Activated T-helper 2 cell treated with anti-CD3 and anti-CD28 coated beads, Interferon-gamma antibody, Interleukin-2, Interleukin-4, amounts not matched to agents 10 μg/mL and 5 μg/mL and 100 μg/mL, durations not matched to agents 14 hours and 24 hours and 36 hours (primary cell): ENCODE measurements at regions not wholly inside any gene's neighbourhood (a gene's known extent, or its start where the extent isn't known, plus 50 kb on each side); places are given as distances from the start of the nearest gene placed in this dataset.
"Not testable (repeated sequence)": the region's sequence is repeated elsewhere in the genome, so short reads cannot be mapped to it uniquely, and the experiment has no call there.

Source experiments
- DNase-seq: peaks from one replicate; pipeline ENCODE4 v3.0.0; 2021; ENCODE audit warnings: low spot score
- H3K27ac Mint-ChIP-seq: one replicate; pipeline ENCODE4 v1.8.0; 2021; ENCODE audit warnings: mixed read lengths
- H3K27me3 Mint-ChIP-seq: one replicate; pipeline ENCODE4 v1.8.0; 2021; ENCODE audit warnings: low read depth, mixed read lengths
- H3K36me3 Mint-ChIP-seq: one replicate; pipeline ENCODE4 v1.8.0; 2021; ENCODE audit warnings: low read depth, mixed read lengths
- H3K4me1 Mint-ChIP-seq: one replicate; pipeline ENCODE4 v1.8.0; 2021; ENCODE audit warnings: low read depth, mixed read lengths
- H3K4me3 Mint-ChIP-seq: one replicate; pipeline ENCODE4 v1.8.0; 2021; ENCODE audit warnings: low read depth, mild to moderate bottlenecking, moderate library complexity, mixed read lengths
- H3K9me3 Mint-ChIP-seq: one replicate; pipeline ENCODE4 v1.8.0; 2021; ENCODE audit warnings: mixed read lengths
- intact Hi-C: fragments of 100-400 bp; cut with micrococcal nuclease; formaldehyde crosslinking; loops from one replicate; pipeline ENCODE4 v1.15.1; 2023

DNA sequence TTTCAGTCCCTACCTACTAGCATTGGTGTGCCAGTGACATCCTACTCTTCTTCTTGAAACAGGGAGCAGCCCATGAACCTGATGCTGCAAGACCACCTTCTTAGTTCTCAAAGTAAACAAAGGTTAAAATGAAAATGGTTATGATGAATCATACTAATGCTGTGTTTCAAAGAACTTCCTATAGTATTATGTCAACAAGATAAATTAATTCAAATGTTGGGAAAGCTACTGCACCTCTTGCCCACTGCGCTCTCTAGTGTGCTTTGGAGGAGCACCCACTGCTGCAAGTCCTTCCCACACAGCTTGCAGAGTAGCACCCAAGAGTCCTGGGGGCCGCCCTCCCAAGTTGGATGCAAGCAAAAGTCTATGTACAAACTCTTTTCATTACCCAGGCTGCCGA is 81.1 kb downstream of the CD200R1L start:
- Mint-ChIP-seq H3K27ac (no peak overlapping the region), H3K36me3 (no peaks in the 10 kb centered on the region), H3K9me3 (no peaks in the 10 kb centered on the region), H3K4me3 (no peak overlapping the region), H3K27me3 (peaks cover 3% of the 10 kb centered on the region), H3K4me1 (peaks cover 15% of the 10 kb centered on the region)
- intact Hi-C loops = no loop called here
- DNase-seq = no peak

DNA sequence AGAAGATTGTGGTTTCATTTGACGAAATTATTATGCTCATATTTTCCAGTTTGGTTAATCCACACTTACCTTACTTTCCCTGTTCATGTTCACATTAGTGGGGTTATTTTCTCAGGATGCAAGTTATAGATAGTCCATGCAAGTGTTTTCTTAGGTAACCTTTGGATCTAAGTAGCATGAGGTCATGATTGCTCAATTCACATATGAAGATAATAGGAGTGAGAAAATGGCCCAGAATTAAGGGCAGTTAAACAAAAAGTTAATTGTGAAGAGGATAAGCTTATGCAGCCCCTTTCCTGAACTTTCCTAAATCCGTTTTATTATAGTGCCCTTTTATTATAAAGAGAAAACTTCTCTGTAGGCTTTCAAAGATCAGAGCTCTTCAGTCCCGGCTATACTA is 83.4 kb downstream of the CD200R1L start:
- H3K4me1 Mint-ChIP-seq = peaks cover 6% of the 10 kb centered on the region
- DNase-seq = no peak
- H3K9me3 Mint-ChIP-seq = no peaks in the 10 kb centered on the region
- H3K36me3 Mint-ChIP-seq = no peaks in the 10 kb centered on the region
- intact Hi-C loops = no loop called here
- no peak overlapping the region for H3K27ac Mint-ChIP-seq
- peaks cover 3% of the 10 kb centered on the region for H3K27me3 Mint-ChIP-seq
- no peak overlapping the region for H3K4me3 Mint-ChIP-seq

DNA sequence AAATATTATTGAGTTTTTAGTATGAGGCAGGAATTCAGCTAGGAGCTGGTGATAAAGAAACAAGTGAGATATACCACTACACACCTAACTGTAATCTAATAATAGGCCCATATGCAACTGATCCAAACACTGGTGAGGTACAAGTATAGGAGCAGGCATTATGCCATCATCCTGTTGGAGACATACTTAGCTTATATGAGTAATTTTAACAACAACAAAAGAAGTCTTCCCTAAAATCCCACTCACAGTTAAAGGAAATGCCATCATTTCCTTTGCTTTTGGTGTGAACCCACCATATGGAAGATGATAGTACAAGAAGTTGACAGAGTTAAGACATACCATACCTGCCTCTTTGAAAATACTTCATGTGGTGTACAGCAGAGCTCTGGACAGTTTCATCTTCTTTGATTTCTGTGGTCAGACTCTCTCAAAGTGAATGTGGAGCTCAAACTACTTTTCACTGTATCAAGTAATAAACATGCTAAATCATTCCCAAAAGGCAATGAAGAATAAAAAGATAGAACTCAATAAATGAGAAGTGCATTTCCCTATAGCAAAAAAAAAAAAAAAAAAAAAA is 85.5 kb downstream of the CD200R1L start:
- Mint-ChIP-seq H3K36me3 (peaks cover 3% of the 10 kb centered on the region), H3K9me3 (peaks cover 10% of the 10 kb centered on the region), H3K4me1 (peaks cover 4% of the 10 kb centered on the region), H3K4me3 (no peak overlapping the region), H3K27me3 (peaks cover 3% of the 10 kb centered on the region), H3K27ac (no peak overlapping the region)
- intact Hi-C loops = no loop called here
- no peak for DNase-seq

DNA sequence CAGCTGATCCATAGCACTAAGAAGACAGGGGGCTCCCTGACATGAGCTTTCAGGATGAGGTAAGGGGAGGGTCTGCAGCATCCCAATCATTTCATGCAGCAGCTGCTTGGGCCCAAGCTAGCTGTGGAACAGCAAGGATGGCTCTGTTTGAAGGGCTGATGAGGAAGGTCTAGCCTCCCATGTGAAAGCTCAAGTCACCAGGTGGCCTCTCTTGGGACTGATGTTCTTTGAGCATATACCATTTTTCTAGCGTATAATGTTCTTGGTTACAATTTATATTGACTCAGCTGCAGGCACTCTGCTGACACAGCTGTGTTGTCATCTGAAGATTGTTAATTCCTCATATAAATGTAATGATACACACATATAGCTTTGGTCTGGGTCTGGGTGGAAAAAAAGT is 87.0 kb downstream of the CD200R1L start:
- peaks cover 3% of the 10 kb centered on the region for H3K4me1 Mint-ChIP-seq
- H3K27ac Mint-ChIP-seq = no peak overlapping the region
- no peak for DNase-seq
- H3K4me3 Mint-ChIP-seq = no peak overlapping the region
- H3K36me3 Mint-ChIP-seq = peaks cover 3% of the 10 kb centered on the region
- intact Hi-C loops = no loop called here
- no peaks in the 10 kb centered on the region for H3K27me3 Mint-ChIP-seq
- H3K9me3 Mint-ChIP-seq = peaks cover 18% of the 10 kb centered on the region

GRCh38 chr3:112759210-112759609 is 87.5 kb downstream of the CD200R1L start:
- intact Hi-C loops = no loop called here
- H3K4me1 Mint-ChIP-seq = peaks cover 3% of the 10 kb centered on the region
- peaks cover 3% of the 10 kb centered on the region for H3K36me3 Mint-ChIP-seq
- peaks cover 18% of the 10 kb centered on the region for H3K9me3 Mint-ChIP-seq
- no peak overlapping the region for H3K27ac Mint-ChIP-seq
- no peaks in the 10 kb centered on the region for H3K27me3 Mint-ChIP-seq
- DNase-seq = no peak
- no peak overlapping the region for H3K4me3 Mint-ChIP-seq

DNA sequence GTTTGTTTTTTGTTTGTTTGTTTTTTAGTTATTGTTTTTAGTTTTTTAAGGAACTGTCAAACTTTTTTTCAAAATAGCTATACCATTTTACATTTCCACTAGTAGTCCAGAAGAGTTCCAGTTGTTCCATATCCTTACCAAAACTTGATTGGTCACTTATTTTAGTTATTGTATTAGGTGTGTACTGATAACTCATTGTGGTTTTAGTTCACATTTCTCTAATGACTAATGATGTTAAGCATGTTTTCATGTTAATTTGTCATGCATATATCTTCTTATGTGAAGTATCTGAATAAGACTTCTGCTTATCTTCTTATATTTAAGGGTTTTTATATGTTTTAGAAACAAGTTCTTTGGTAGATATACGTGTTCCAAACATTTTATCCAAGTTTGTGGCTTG is 89.5 kb downstream of the CD200R1L start:
- Mint-ChIP-seq H3K4me3 (no peak overlapping the region), H3K9me3 (peaks cover 18% of the 10 kb centered on the region), H3K36me3 (peaks cover 3% of the 10 kb centered on the region), H3K27me3 (no peaks in the 10 kb centered on the region), H3K27ac (no peak overlapping the region), H3K4me1 (peaks cover 3% of the 10 kb centered on the region)
- DNase-seq = no peak
- intact Hi-C loops = no loop called here

DNA sequence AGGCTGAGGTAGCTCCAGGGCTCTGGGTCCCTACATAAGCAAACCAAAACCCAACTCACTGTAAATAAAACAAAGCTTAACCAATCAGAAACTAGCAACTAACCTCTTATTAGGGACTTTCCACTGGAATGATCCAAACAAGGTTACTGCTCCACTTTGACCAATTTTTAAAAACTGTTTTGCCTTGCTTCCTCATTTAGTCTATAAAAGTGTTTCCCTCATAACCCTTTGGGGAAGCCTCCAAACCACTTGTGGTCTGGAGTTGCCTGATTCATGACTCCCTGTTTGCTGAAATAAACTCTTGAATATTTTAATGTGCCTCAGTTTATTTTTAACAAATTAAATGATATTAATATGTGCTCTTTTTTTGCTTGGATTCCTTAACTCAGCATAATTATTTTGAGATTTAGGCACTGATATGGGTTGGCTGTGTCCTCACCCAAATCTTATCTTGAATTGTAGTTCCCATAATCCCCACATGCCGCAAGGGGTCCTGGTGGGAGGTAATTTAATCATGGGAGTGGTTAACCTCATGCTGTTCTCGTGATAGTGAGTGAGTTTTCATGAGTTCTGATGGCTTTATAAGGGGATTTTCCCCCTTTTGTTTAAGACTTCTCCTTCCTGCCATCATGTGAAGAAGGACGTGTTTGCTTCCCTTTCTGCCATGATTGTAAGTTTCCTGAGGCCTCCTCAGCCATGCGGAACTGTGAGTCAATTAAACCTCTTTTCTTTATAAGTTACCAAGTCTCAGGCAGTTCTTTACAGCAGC is 90.6 kb downstream of the CD200R1L start:
- peaks cover 3% of the 10 kb centered on the region for H3K36me3 Mint-ChIP-seq
- no peaks in the 10 kb centered on the region for H3K4me1 Mint-ChIP-seq
- H3K27ac Mint-ChIP-seq = no peak overlapping the region
- H3K9me3 Mint-ChIP-seq = peaks cover 18% of the 10 kb centered on the region
- H3K27me3 Mint-ChIP-seq = no peaks in the 10 kb centered on the region
- no peak for DNase-seq
- H3K4me3 Mint-ChIP-seq = no peak overlapping the region
- intact Hi-C loops = no loop called here

- H3K27ac Mint-ChIP-seq, H3K27me3 Mint-ChIP-seq, H3K4me3 Mint-ChIP-seq, intact Hi-C loops, H3K36me3 Mint-ChIP-seq, DNase-seq, H3K4me1 Mint-ChIP-seq: not testable (repeated sequence)
- peaks cover 18% of the 10 kb centered on the region for H3K9me3 Mint-ChIP-seq
These were observed 91.6 kb downstream of the CD200R1L start for GRCh38 chr3:112755046-112755445.

DNA sequence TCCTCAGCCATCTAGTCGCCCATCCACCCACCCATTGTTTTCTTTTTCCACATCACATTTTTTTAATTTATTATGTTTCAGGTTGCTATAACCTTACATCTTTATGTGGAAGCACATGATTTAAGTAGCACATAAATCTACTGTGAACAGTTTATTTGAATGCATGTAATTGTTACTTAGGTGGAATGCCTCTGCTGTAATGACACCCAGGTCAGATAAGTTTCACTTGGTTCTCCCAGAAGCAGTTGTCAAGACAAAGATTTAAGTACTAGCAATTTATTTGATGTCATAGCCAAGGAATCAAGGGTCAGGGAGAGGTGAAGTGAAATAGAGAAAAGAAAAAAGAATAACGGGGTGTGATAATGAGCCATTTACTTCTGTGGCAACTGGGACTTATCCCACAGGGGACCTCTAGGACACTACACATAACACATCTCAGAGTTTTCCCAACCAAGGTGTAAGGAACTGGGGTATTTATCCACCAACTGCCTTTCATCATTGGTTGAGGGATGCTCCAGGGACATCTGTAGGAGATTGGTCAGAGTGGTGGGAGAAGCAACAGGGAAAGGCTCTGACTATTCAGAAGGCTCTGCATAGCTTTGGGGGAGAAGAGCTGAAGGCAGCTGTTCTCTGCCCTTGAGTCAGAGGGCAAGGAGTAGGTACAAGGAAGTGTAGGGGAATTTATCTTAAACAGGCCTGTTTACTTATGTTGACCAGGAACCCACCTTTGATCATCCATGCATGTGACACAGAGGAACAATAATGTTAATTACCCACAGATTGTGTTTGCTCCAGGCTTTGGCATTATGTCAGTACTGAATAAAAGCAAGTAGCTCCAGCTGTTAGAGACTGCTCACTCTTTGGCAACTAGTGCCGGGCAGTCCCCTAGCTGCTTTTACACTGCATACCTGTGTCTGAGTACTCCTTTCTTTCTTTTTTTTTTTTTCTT is 94.8 kb downstream of the CD200R1L start:
- Mint-ChIP-seq H3K27ac (no peak overlapping the region), H3K27me3 (no peaks in the 10 kb centered on the region), H3K4me3 (no peak overlapping the region), H3K9me3 (peaks cover 14% of the 10 kb centered on the region), H3K36me3 (no peaks in the 10 kb centered on the region), H3K4me1 (peaks cover 8% of the 10 kb centered on the region)
- intact Hi-C loops = no loop called here
- DNase-seq = no peak

DNA sequence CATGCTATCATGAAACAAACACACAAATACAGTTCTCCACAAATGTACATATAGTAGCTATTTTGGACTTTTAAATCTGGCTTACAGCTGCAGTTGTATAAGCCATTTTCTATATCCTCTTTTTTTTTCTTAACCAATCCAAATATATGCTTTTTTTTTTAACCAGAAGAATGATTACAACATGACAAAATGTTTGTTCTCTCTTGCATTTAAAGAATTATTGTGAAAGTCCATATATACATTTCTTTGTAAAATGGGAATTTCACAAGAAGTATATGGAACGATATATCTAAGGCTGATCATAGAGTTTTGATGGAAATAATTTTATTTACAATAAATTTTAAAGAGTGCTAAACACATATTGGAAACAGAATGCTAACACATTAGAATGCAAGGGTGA is 95.6 kb downstream of the CD200R1L start:
- H3K36me3 Mint-ChIP-seq = no peaks in the 10 kb centered on the region

GRCh38 chr3:112747624-112748023 is 99.0 kb downstream of the CD200R1L start:
- H3K4me3 Mint-ChIP-seq = no peak overlapping the region
- no peaks in the 10 kb centered on the region for H3K9me3 Mint-ChIP-seq
- intact Hi-C loops = no loop called here
- H3K4me1 Mint-ChIP-seq = peaks cover 22% of the 10 kb centered on the region
- no peak overlapping the region for H3K27ac Mint-ChIP-seq
- H3K27me3 Mint-ChIP-seq = no peaks in the 10 kb centered on the region
- DNase-seq = no peak
- H3K36me3 Mint-ChIP-seq = no peaks in the 10 kb centered on the region

More for the DNA sequence above, 95.6 kb downstream of the CD200R1L start:
- no peak for DNase-seq
- H3K27me3 Mint-ChIP-seq = no peaks in the 10 kb centered on the region
- H3K9me3 Mint-ChIP-seq = peaks cover 7% of the 10 kb centered on the region
- H3K27ac Mint-ChIP-seq = no peak overlapping the region
- no peak overlapping the region for H3K4me3 Mint-ChIP-seq
- H3K4me1 Mint-ChIP-seq = peaks cover 8% of the 10 kb centered on the region
- intact Hi-C loops = no loop called here

GRCh38 chr3:112746675-112747280 is 99.9 kb downstream of the CD200R1L start:
- Mint-ChIP-seq H3K4me1 (peaks cover 22% of the 10 kb centered on the region), H3K36me3 (no peaks in the 10 kb centered on the region), H3K4me3 (no peak overlapping the region), H3K9me3 (no peaks in the 10 kb centered on the region), H3K27ac (peak overlapping the region; percentile 7), H3K27me3 (no peaks in the 10 kb centered on the region)
- no peak for DNase-seq
- intact Hi-C loops = no loop called here
